Muscle layer of colon (tissue), 2 donors: ENCODE measurements at regions not wholly inside any gene's neighbourhood (a gene's known extent, or its start where the extent isn't known, plus 50 kb on each side); places are given as distances from the start of the nearest gene placed in this dataset.

Experiments used
- H3K27ac ChIP-seq: one replicate; pipeline ENCODE4 v1.7.0; 2013; ENCODE audit warnings: low read depth, mild to moderate bottlenecking, low read length, moderate library complexity
- H3K27me3 ChIP-seq, 2 donors: one replicate each; pipeline ENCODE4 v1.7.0; 2013; ENCODE audit warnings: low read length in 2 of 2, mild to moderate bottlenecking in 2 of 2; ENCODE audit not compliant: insufficient read depth in 2 of 2, control insufficient read depth in 1 of 2
- H3K36me3 ChIP-seq: one replicate; pipeline ENCODE4 v1.7.0; 2013; ENCODE audit warnings: mild to moderate bottlenecking, low read length; ENCODE audit not compliant: insufficient read depth
- H3K4me1 ChIP-seq: one replicate; pipeline ENCODE4 v1.7.0; 2013; ENCODE audit warnings: mild to moderate bottlenecking, low read length; ENCODE audit not compliant: insufficient read depth
- H3K4me3 ChIP-seq, 2 donors: one replicate each; pipeline ENCODE4 v1.7.0; 2013; ENCODE audit warnings: low read length in 2 of 2, low read depth in 1 of 2, mild to moderate bottlenecking in 1 of 2, moderate library complexity in 1 of 2
- H3K9ac ChIP-seq: one replicate; pipeline ENCODE4 v1.7.0; 2013; ENCODE audit warnings: low read length
- H3K9me3 ChIP-seq: one replicate; pipeline ENCODE4 v1.7.0; 2013; ENCODE audit warnings: mild to moderate bottlenecking, low read length
- donor health status: abdominal sarcoma.
- donor health status: Adenocarcinoma of cecum.

DNA sequence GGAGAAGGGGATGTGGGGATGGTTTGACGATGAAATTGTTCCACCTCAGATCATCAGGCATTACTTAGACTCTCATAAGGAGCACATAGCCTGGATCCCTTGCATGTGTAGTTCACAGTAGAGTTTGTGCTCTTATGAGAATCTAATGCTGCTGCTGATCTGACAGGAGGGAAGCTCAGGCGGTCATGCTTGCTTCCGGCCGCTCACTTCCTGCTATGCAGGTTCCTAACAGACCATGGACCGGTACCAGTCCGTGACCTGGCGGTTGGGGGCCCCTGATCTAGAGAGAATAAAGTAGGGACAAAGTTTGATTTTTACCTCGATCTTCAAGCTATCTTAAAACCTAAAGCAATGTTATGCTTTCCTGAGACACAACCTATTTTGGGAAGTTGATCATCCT lies 373.8 kb upstream of the ARGLU1 start:
- H3K27me3 ChIP-seq = no peaks in the 10 kb centered on the region
- H3K4me3 ChIP-seq = no peak overlapping the region
- H3K9me3 ChIP-seq = no peaks in the 10 kb centered on the region
- H3K36me3 ChIP-seq = no peaks in the 10 kb centered on the region
- H3K27ac ChIP-seq = no peak overlapping the region
- H3K9ac ChIP-seq = no peak overlapping the region
- H3K4me1 ChIP-seq = no peaks in the 10 kb centered on the region

DNA sequence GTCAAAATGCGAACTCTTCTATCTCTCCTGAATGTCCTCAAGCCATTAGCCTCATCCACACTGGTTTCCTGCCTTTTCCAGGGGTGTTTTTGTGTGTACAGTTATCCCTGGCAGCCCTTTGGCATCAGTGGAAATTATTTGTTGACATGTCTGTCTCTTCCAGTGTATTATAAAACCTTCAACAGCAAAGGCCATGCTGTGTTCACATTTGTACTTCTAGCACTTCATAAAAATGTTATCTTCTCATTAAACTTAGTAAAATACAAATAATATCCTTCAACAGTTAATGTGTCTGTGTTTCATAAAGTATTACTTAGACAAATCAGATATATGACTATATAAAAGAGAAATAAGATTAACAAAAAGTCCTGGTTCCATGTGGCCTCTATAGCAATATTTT lies 359.5 kb upstream of the ARGLU1 start:
- H3K4me3 ChIP-seq = no peak overlapping the region
- no peak overlapping the region for H3K9ac ChIP-seq
- no peak overlapping the region for H3K27ac ChIP-seq
- no peaks in the 10 kb centered on the region for H3K36me3 ChIP-seq
- no peaks in the 10 kb centered on the region for H3K4me1 ChIP-seq
- H3K27me3 ChIP-seq = no peaks in the 10 kb centered on the region
- H3K9me3 ChIP-seq = no peaks in the 10 kb centered on the region

GRCh38 chr13:106922384-106922783 lies 354.4 kb upstream of the ARGLU1 start:
- no peaks in the 10 kb centered on the region for H3K4me1 ChIP-seq
- H3K27ac ChIP-seq = no peak overlapping the region
- H3K36me3 ChIP-seq = no peaks in the 10 kb centered on the region
- H3K4me3 ChIP-seq = no peak overlapping the region
- H3K27me3 ChIP-seq = no peaks in the 10 kb centered on the region
- no peak overlapping the region for H3K9ac ChIP-seq
- no peaks in the 10 kb centered on the region for H3K9me3 ChIP-seq

- Histone ChIP-seq H3K9me3 (no peaks in the 10 kb centered on the region), H3K27ac (no peak overlapping the region), H3K4me3 (no peak overlapping the region), H3K9ac (no peak overlapping the region), H3K27me3 (no peaks in the 10 kb centered on the region), H3K36me3 (no peaks in the 10 kb centered on the region), H3K4me1 (no peaks in the 10 kb centered on the region)
Observed at GRCh38 chr13:106919638-106920037, 351.7 kb upstream of the ARGLU1 start.

DNA sequence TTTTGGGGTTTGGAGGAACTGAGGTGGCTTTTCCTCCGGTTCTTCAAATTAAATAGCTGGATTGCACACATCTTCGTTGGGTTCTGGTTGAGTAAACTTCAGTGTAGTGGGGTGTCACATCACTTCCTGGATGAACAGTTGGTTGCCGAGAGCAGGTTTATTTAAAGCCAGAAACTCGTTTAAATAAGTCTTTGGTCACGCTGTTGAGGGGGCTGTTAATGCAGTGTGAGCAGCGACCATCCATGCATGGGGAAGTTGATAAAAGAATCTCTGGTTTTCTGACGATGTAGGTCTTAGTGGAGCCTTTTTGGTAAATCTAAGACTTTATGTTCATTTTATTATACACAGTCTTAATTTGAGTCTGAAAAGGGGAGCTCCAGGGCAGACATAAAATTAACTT lies 351.2 kb upstream of the ARGLU1 start:
- no peak overlapping the region for H3K4me3 ChIP-seq

GRCh38 chr13:106918557-106918860 lies 350.6 kb upstream of the ARGLU1 start:
- H3K4me1 ChIP-seq = no peaks in the 10 kb centered on the region
- H3K36me3 ChIP-seq = no peaks in the 10 kb centered on the region
- no peaks in the 10 kb centered on the region for H3K9me3 ChIP-seq
- H3K27me3 ChIP-seq = no peaks in the 10 kb centered on the region
- H3K9ac ChIP-seq = no peak overlapping the region
- H3K27ac ChIP-seq = no peak overlapping the region
- no peak overlapping the region for H3K4me3 ChIP-seq

More for the DNA sequence above, 351.2 kb upstream of the ARGLU1 start:
- Histone ChIP-seq H3K27ac (no peak overlapping the region), H3K27me3 (no peaks in the 10 kb centered on the region), H3K36me3 (no peaks in the 10 kb centered on the region), H3K4me1 (no peaks in the 10 kb centered on the region), H3K9ac (no peak overlapping the region), H3K9me3 (no peaks in the 10 kb centered on the region)

DNA sequence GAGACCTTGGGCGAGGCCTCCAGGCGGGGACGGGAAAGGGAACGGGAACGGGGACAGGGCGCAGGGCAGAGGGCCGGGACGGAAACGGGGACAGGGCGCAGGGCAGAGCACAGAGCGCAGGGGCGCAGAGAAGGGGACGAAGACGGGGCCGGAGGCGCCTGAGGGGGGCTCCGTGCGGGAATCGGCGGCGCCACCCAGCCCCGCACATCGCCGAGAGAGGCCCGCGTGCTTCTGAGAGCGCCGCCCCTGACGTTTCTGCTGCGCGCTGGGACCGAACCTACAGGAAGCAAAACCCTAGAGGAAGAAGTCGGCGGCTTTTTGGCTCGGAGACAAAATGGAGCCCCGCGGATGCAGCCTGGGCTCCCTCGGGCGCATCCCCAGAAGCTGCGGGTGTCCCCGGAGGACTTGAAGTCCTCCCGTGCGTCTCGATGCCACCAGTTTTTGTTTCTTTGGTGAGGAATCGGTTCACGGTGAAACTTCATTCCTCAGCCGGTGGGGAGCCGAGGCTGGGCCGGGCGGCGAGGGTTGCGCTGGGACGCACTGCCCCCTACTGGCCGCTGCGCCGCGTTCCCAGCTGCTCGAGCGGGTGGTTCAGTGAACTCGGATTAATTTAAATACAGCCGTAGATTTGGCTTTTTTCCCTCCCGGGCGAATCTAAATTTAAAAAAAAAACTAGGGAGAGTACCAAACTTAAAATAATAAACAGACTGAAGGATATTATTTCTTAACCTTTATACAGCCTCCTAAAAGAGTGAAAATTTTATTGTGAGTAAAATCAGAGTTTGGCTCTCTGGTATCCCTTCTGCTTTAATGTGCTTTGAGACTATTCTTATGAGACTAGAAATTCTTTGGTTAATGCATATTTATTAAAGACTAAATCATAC lies 350.0 kb upstream of the ARGLU1 start:
- H3K4me1 ChIP-seq = no peaks in the 10 kb centered on the region
- H3K9ac ChIP-seq = no peak overlapping the region
- no peaks in the 10 kb centered on the region for H3K36me3 ChIP-seq
- peak overlapping the region; percentile 56 for H3K27ac ChIP-seq
- H3K27me3 ChIP-seq = no peaks in the 10 kb centered on the region
- H3K9me3 ChIP-seq = no peaks in the 10 kb centered on the region
- H3K4me3 ChIP-seq = peak overlapping the region; percentile 68 to 71

DNA sequence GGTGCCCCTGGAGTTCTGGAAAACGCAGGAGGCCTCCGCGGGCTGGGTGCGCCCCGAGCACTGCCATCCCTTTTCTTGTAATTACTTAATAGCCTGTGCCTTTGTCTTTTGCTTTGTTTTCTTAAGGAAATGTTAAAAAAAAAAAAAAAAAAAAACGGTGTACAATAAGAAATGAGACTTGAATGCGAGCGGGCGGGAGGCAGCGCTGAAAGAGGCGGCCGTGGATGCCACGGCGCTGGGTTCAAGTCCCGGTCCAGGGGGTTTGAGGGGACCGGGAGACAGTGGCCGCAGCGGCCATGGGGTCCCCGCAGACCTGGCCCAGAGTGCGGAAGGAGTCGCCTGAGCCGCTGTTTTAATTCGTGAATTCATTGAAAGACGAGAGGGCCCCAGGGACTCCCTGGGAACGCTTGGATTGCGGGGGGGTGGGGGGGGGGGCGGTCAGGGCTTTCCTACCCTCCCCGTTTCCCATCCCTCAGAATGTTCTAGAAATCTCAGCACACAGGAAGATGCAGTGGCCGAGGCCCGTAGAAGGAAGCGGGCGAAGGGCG lies 349.2 kb upstream of the ARGLU1 start:
- H3K27ac ChIP-seq = peak overlapping the region; percentile 56
- H3K4me1 ChIP-seq = no peaks in the 10 kb centered on the region
- H3K27me3 ChIP-seq = no peaks in the 10 kb centered on the region
- peak overlapping the region in 1 of 2 donors; percentile 68 for H3K4me3 ChIP-seq
- no peak overlapping the region for H3K9ac ChIP-seq
- H3K36me3 ChIP-seq = no peaks in the 10 kb centered on the region
- H3K9me3 ChIP-seq = no peaks in the 10 kb centered on the region

DNA sequence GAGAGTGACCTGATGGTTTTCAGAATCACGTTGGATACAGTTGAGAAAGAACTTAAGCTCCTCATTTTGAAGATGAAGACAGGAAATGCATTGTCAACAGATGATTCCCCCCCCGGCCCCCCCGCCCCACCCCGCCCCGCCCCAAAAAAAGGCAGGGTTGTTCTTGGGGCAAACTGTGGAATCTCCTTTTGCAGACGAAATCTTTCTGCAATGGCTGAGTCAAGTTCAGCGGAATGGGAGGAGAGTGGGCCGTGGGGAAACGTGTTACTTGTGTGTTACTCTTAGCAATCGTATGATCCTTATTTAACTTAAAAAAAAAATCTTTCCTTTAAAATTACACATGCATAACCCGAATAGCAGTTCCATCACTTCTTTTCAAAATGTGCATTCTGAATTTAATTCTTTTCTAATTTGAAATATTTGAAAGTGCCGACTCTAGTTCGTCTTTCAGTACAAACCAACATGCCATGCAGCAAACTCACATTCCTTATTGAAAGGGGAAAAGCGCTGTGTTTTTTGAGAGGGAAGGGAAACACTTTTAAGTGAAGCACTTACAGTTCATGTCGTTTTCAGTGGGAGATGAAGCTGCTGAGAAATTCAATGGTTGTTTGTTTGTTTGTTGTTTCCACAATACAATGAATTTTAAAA lies 348.5 kb upstream of the ARGLU1 start:
- H3K9ac ChIP-seq = no peak overlapping the region

DNA sequence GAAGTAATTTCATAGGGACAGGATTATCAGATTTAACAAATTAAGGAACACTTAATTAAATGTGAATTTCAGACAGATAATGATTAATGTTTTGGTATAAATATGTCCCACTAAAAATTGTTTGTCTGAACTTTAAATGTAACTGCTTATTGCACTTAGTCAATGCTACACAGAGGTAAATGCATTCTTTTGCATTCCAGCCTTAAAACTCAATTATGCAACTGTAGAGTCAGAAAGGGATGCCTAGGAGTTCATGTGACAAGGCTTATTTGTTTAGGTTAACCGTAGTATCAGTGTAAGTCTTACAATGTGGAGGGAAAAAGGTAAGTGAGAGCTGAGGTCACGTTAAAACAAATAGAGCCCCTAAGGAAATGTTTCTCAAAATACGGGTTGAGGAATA lies 347.2 kb upstream of the ARGLU1 start:
- H3K4me3 ChIP-seq = no peak overlapping the region
- H3K27ac ChIP-seq = no peak overlapping the region
- H3K27me3 ChIP-seq = no peaks in the 10 kb centered on the region
- no peaks in the 10 kb centered on the region for H3K36me3 ChIP-seq
- no peaks in the 10 kb centered on the region for H3K9me3 ChIP-seq
- H3K4me1 ChIP-seq = no peaks in the 10 kb centered on the region
- H3K9ac ChIP-seq = no peak overlapping the region

More for the DNA sequence above, 348.5 kb upstream of the ARGLU1 start:
- H3K36me3 ChIP-seq = no peaks in the 10 kb centered on the region
- H3K4me1 ChIP-seq = no peaks in the 10 kb centered on the region
- H3K4me3 ChIP-seq = no peak overlapping the region
- H3K27me3 ChIP-seq = no peaks in the 10 kb centered on the region
- no peaks in the 10 kb centered on the region for H3K9me3 ChIP-seq
- no peak overlapping the region for H3K27ac ChIP-seq

- H3K36me3 ChIP-seq = no peaks in the 10 kb centered on the region
- no peaks in the 10 kb centered on the region for H3K9me3 ChIP-seq
- no peaks in the 10 kb centered on the region for H3K4me1 ChIP-seq
- H3K9ac ChIP-seq = no peak overlapping the region
- no peak overlapping the region for H3K27ac ChIP-seq
- no peak overlapping the region for H3K4me3 ChIP-seq
- H3K27me3 ChIP-seq = no peaks in the 10 kb centered on the region
Observed at GRCh38 chr13:106911627-106912026, 343.7 kb upstream of the ARGLU1 start.
